Astrocyte of the spinal cord (primary cell): ENCODE measurements at regions not wholly inside any gene's neighbourhood (a gene's known extent, or its start where the extent isn't known, plus 50 kb on each side); places are given as distances from the start of the nearest gene placed in this dataset.
"Not testable (repeated sequence)": the region's sequence is repeated elsewhere in the genome, so short reads cannot be mapped to it uniquely, and the experiment has no call there.

Experiments
- DNase-seq: peaks from one replicate; pipeline ENCODE4 v3.0.0; 2011; ENCODE audit warnings: low read depth, low spot score
- H3K4me3 ChIP-seq: 2 replicates; pipeline ENCODE4 v1.5.1; 2011; ENCODE audit warnings: low read depth, mild to moderate bottlenecking, low read length, moderate library complexity
- CTCF ChIP-seq: IDR thresholded peaks from 2 replicates; pipeline ENCODE4 v1.5.1; 2012; ENCODE audit warnings: low read depth, mild to moderate bottlenecking, low read length, inconsistent platforms
- in situ Hi-C: cut with HindIII; loops from 2 replicates; pipeline ENCODE4 v1.10.0; 2017; ENCODE audit warnings: low sequenced_read_pairs

GRCh38 chr5:42148813-42149212, 223.7 kb downstream of the FBXO4 start:
- TF ChIP-seq CTCF, result no peak
- no peak overlapping the region for H3K4me3 ChIP-seq
- DNase-seq, result no peak
- in situ Hi-C loops, result no loop called here

- H3K4me3 ChIP-seq, result no peak overlapping the region
- in situ Hi-C loops, result no loop called here
- no peak for DNase-seq
- TF ChIP-seq CTCF, result no peak
Measured at GRCh38 chr5:42157215-42157614, 232.1 kb downstream of the FBXO4 start.

GRCh38 chr5:42163083-42163482, 238.0 kb downstream of the FBXO4 start:
- no peak for TF ChIP-seq CTCF
- H3K4me3 ChIP-seq, result no peak overlapping the region
- in situ Hi-C loops, result no loop called here
- DNase-seq, result no peak

- H3K4me3 ChIP-seq, result no peak overlapping the region
- in situ Hi-C loops, result no loop called here
- TF ChIP-seq CTCF, result no peak
- no peak for DNase-seq
Measured at GRCh38 chr5:42168091-42168670, 243.1 kb downstream of the FBXO4 start.

- DNase-seq, in situ Hi-C loops, H3K4me3 ChIP-seq: not testable (repeated sequence)
Measured at GRCh38 chr5:42176118-42176517, 247.1 kb upstream of the GHR start.

- H3K4me3 ChIP-seq, DNase-seq, in situ Hi-C loops: not testable (repeated sequence)
Measured at GRCh38 chr5:42179843-42180242, 243.4 kb upstream of the GHR start.

GRCh38 chr5:42216904-42217303, 206.3 kb upstream of the GHR start:
- in situ Hi-C loops, result no loop called here
- DNase-seq, result no peak
- TF ChIP-seq CTCF, result no peak
- H3K4me3 ChIP-seq, result no peak overlapping the region

- in situ Hi-C loops, result no loop called here
- no peak for TF ChIP-seq CTCF
- DNase-seq, result no peak
- H3K4me3 ChIP-seq, result no peak overlapping the region
Measured at GRCh38 chr5:42217791-42218190, 205.4 kb upstream of the GHR start.
